Neural progenitor cell (in vitro differentiated cells): ENCODE measurements at regions not wholly inside any gene's neighbourhood (a gene's known extent, or its start where the extent isn't known, plus 50 kb on each side); places are given as distances from the start of the nearest gene placed in this dataset.

Experiments
- DNase-seq: peaks from one replicate; pipeline ENCODE4 v3.0.0-alpha.2; 2016; ENCODE audit warnings: low spot score
- H2AFZ ChIP-seq: fragments of 200-600 bp; sonication (generic); replicated peaks from 2 replicates; pipeline ENCODE4 v1.6.1; 2016; ENCODE audit warnings: antibody characterized with exemption
- H3F3A ChIP-seq: fragments of 200-600 bp; sonication (generic); 2 replicates; pipeline ENCODE4 v1.6.1; 2016; ENCODE audit warnings: antibody characterized with exemption, low read depth
- H3K27ac ChIP-seq: fragments of 200-600 bp; sonication (generic); 2 replicates; pipeline ENCODE4 v1.5.1; 2016; ENCODE audit warnings: mild to moderate bottlenecking
- H3K27me3 ChIP-seq: fragments of 200-600 bp; sonication (generic); 2 replicates; pipeline ENCODE4 v1.6.1; 2016; ENCODE audit warnings: mild to moderate bottlenecking, moderate library complexity
- H3K36me3 ChIP-seq: fragments of 200-600 bp; sonication (generic); 2 replicates; pipeline ENCODE4 v1.5.1; 2016
- H3K4me1 ChIP-seq: fragments of 200-600 bp; sonication (generic); 2 replicates; pipeline ENCODE4 v1.6.1; 2016; ENCODE audit warnings: mixed run types
- H3K4me2 ChIP-seq: fragments of 200-600 bp; sonication (generic); 2 replicates; pipeline ENCODE4 v1.6.1; 2016
- H3K4me3 ChIP-seq: fragments of 200-600 bp; sonication (generic); 2 replicates; pipeline ENCODE4 v1.5.1; 2016
- H3K79me2 ChIP-seq: fragments of 200-600 bp; sonication (generic); 2 replicates; pipeline ENCODE4 v1.6.1; 2016; ENCODE audit warnings: low read depth
- H3K9ac ChIP-seq: fragments of 200-600 bp; sonication (generic); 2 replicates; pipeline ENCODE4 v1.6.1; 2016
- H3K9me3 ChIP-seq: fragments of 200-600 bp; sonication (generic); 2 replicates; pipeline ENCODE4 v1.5.1; 2016; ENCODE audit warnings: low read depth
- H4K20me1 ChIP-seq: fragments of 200-600 bp; sonication (generic); 2 replicates; pipeline ENCODE4 v1.6.1; 2016; ENCODE audit warnings: low read depth
- H3K27ac Mint-ChIP-seq: 3 replicates; pipeline ENCODE4 v1.8.0; 2021; ENCODE audit warnings: mixed read lengths
- H3K27me3 Mint-ChIP-seq: 2 replicates; pipeline ENCODE4 v1.8.0; 2022; ENCODE audit warnings: low read depth, mild to moderate bottlenecking, inconsistent platforms, moderate library complexity, mixed read lengths; ENCODE audit not compliant: insufficient read depth
- H3K36me3 Mint-ChIP-seq: 3 replicates; pipeline ENCODE4 v1.8.0; 2021; ENCODE audit warnings: mixed read lengths
- H3K4me1 Mint-ChIP-seq: 3 replicates; pipeline ENCODE4 v1.8.0; 2021; ENCODE audit warnings: mixed read lengths
- H3K4me3 Mint-ChIP-seq: 3 replicates; pipeline ENCODE4 v1.8.0; 2021; ENCODE audit warnings: mild to moderate bottlenecking, moderate library complexity, mixed read lengths
- H3K9me3 Mint-ChIP-seq: 3 replicates; pipeline ENCODE4 v1.8.0; 2020; ENCODE audit warnings: mixed read lengths
- CTCF ChIP-seq: fragments of 200-600 bp; sonication (generic); IDR thresholded peaks from 2 replicates; pipeline ENCODE4 v1.5.1; 2017; ENCODE audit warnings: antibody characterized with exemption, mild to moderate bottlenecking
- EZH2 ChIP-seq: fragments of 200-600 bp; sonication (generic); IDR thresholded peaks from 2 replicates; pipeline ENCODE4 v1.6.1; 2017; ENCODE audit warnings: antibody characterized with exemption, mild to moderate bottlenecking, moderate library complexity
- EZH2phosphoT487 ChIP-seq: fragments of 200-600 bp; sonication (generic); IDR thresholded peaks from 2 replicates; pipeline ENCODE4 v1.6.1; 2017; ENCODE audit warnings: antibody characterized with exemption

- Histone ChIP-seq H3F3A (no peaks in the 10 kb centered on the region), H3K27ac (no peak overlapping the region), H3K79me2 (no peaks in the 10 kb centered on the region), H3K27me3 (no peaks in the 10 kb centered on the region), H3K9ac (no peak overlapping the region), H3K4me1 (peaks cover 3% of the 10 kb centered on the region), H3K4me2 (no peak overlapping the region), H2AFZ (no peak overlapping the region), H3K9me3 (no peaks in the 10 kb centered on the region), H3K4me3 (no peak overlapping the region), H3K36me3 (no peaks in the 10 kb centered on the region), H4K20me1 (no peaks in the 10 kb centered on the region)
- Mint-ChIP-seq H3K36me3 (no peaks in the 10 kb centered on the region), H3K4me1 (peaks cover 2% of the 10 kb centered on the region), H3K4me3 (no peak overlapping the region), H3K9me3 (no peaks in the 10 kb centered on the region), H3K27me3 (no peaks in the 10 kb centered on the region), H3K27ac (no peak overlapping the region)
- no peak for DNase-seq
- TF ChIP-seq EZH2 (no peak), EZH2phosphoT487 (no peak), CTCF (no peak)
These were observed 113.3 kb upstream of the DIO2 start for GRCh38 chr14:80324649-80325048.

- no peaks in the 10 kb centered on the region for H3K27me3 Mint-ChIP-seq
- Histone ChIP-seq H3K27ac (no peak overlapping the region), H3K9ac (no peak overlapping the region), H3K4me3 (no peak overlapping the region), H3K36me3 (no peaks in the 10 kb centered on the region), H3K9me3 (no peaks in the 10 kb centered on the region), H4K20me1 (no peaks in the 10 kb centered on the region), H3K4me2 (no peak overlapping the region), H3K4me1 (peaks cover 3% of the 10 kb centered on the region), H3K27me3 (no peaks in the 10 kb centered on the region), H3F3A (no peaks in the 10 kb centered on the region), H2AFZ (no peak overlapping the region), H3K79me2 (no peaks in the 10 kb centered on the region)
- TF ChIP-seq CTCF (no peak), EZH2 (no peak), EZH2phosphoT487 (no peak)
- H3K27ac Mint-ChIP-seq, result no peak overlapping the region
- H3K4me1 Mint-ChIP-seq, result peaks cover 2% of the 10 kb centered on the region
- no peak for DNase-seq
- no peaks in the 10 kb centered on the region for H3K36me3 Mint-ChIP-seq
- no peak overlapping the region for H3K4me3 Mint-ChIP-seq
- H3K9me3 Mint-ChIP-seq, result peaks cover 2% of the 10 kb centered on the region
These were observed 111.8 kb upstream of the DIO2 start for GRCh38 chr14:80323038-80323665.

GRCh38 chr14:80316441-80316840, 105.1 kb upstream of the DIO2 start:
- Histone ChIP-seq H3K79me2 (no peaks in the 10 kb centered on the region), H3K27me3 (no peaks in the 10 kb centered on the region), H3K27ac (no peak overlapping the region), H3K36me3 (no peaks in the 10 kb centered on the region), H3K4me3 (no peak overlapping the region), H3F3A (no peaks in the 10 kb centered on the region), H3K4me1 (peaks cover 10% of the 10 kb centered on the region), H4K20me1 (no peaks in the 10 kb centered on the region), H3K9ac (no peak overlapping the region), H3K4me2 (no peak overlapping the region), H3K9me3 (no peaks in the 10 kb centered on the region), H2AFZ (no peak overlapping the region)
- Mint-ChIP-seq H3K27ac (no peak overlapping the region), H3K36me3 (no peaks in the 10 kb centered on the region), H3K27me3 (no peaks in the 10 kb centered on the region), H3K9me3 (peaks cover 2% of the 10 kb centered on the region), H3K4me1 (no peaks in the 10 kb centered on the region), H3K4me3 (no peak overlapping the region)
- TF ChIP-seq EZH2phosphoT487, result no peak
- no peak for TF ChIP-seq CTCF
- TF ChIP-seq EZH2, result no peak
- DNase-seq, result no peak
